ENCODE measurements at regions not wholly inside any gene's neighbourhood (a gene's known extent, or its start where the extent isn't known, plus 50 kb on each side); places are given as distances from the start of the nearest gene placed in this dataset.

GRCh38 chr3:74489050-74489792 is 125.2 kb downstream of the CNTN3 start:
- H3K4me1 Mint-ChIP-seq = no peaks in the 10 kb centered on the region
- no peak for ATAC-seq (ENCODE audit: low read depth)
- POLR2A ChIA-PET = no interaction called here
- no peaks in the 10 kb centered on the region for H3K9me3 Mint-ChIP-seq
- H3K36me3 Mint-ChIP-seq = no peaks in the 10 kb centered on the region
- no peak for DNase-seq
- H3K27ac Mint-ChIP-seq = no peak overlapping the region
- H3K4me3 Mint-ChIP-seq = no peak overlapping the region
- no peaks in the 10 kb centered on the region for H3K27me3 Mint-ChIP-seq

GRCh38 chr3:74479915-74480314 is 134.5 kb downstream of the CNTN3 start:
- Mint-ChIP-seq H3K4me1 (no peaks in the 10 kb centered on the region), H3K27me3 (no peaks in the 10 kb centered on the region), H3K4me3 (no peak overlapping the region), H3K36me3 (no peaks in the 10 kb centered on the region), H3K27ac (no peak overlapping the region), H3K9me3 (peaks cover 10% of the 10 kb centered on the region)
- DNase-seq (no peak), ATAC-seq (ENCODE audit: low read depth) (no peak)
- POLR2A ChIA-PET = no interaction called here

- ATAC-seq (ENCODE audit: low read depth) = no peak
- H3K27ac Mint-ChIP-seq = no peak overlapping the region
Measured at GRCh38 chr3:74470313-74470712, 144.1 kb downstream of the CNTN3 start.

DNA sequence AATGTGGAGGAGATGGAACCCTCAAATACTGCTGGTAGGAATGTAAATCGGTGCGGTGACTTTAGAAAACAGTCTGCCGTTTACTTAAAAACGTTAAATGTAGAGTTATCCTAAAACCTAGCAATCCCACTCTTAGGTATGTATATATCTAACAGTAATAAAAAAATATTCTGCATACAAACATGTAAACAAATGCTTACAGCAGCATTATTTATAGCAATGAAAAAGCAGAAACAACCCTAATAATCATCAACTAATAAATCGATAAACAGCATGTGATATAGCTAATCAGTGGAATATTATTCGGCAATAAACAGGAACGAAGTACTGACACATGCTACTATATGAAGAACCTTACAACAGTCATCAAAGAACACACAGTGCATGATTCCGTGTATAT is 144.7 kb downstream of the CNTN3 start:
- POLR2A ChIA-PET = no interaction called here
- no peak for DNase-seq
- H3K27me3 Mint-ChIP-seq = no peaks in the 10 kb centered on the region
- peaks cover 9% of the 10 kb centered on the region for H3K9me3 Mint-ChIP-seq
- H3K27ac Mint-ChIP-seq = no peak overlapping the region
- no peak overlapping the region for H3K4me3 Mint-ChIP-seq
- no peaks in the 10 kb centered on the region for H3K36me3 Mint-ChIP-seq
- H3K4me1 Mint-ChIP-seq = no peaks in the 10 kb centered on the region
- ATAC-seq (ENCODE audit: low read depth) = no peak

More at GRCh38 chr3:74470313-74470712, 144.1 kb downstream of the CNTN3 start:
- H3K27me3 Mint-ChIP-seq = no peaks in the 10 kb centered on the region
- no peaks in the 10 kb centered on the region for H3K36me3 Mint-ChIP-seq
- DNase-seq = no peak
- POLR2A ChIA-PET = no interaction called here
- H3K9me3 Mint-ChIP-seq = peaks cover 9% of the 10 kb centered on the region
- no peaks in the 10 kb centered on the region for H3K4me1 Mint-ChIP-seq
- H3K4me3 Mint-ChIP-seq = no peak overlapping the region

DNA sequence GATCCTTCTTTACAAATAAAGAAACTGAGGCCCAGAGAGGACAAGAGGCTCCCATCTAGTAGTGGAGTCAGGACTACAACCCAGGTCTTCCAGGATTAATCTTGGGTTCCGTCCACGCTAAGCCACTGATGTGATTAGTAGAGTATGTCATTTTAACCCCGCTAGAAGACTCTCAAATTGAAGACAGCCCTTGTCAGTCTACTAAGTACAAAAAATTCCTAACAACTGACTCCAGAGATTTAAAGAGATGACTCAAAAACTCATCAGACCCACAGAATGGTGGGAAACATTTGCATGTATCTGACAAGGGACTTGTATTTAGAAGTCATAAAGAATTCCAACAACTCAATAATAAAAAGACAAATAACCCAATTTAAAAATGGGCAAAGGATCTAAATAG is 145.3 kb downstream of the CNTN3 start:
- POLR2A ChIA-PET = no interaction called here
- DNase-seq (no peak), ATAC-seq (ENCODE audit: low read depth) (no peak)
- Mint-ChIP-seq H3K9me3 (peaks cover 9% of the 10 kb centered on the region), H3K4me3 (no peak overlapping the region), H3K36me3 (no peaks in the 10 kb centered on the region), H3K27me3 (no peaks in the 10 kb centered on the region), H3K27ac (no peak overlapping the region), H3K4me1 (no peaks in the 10 kb centered on the region)

DNA sequence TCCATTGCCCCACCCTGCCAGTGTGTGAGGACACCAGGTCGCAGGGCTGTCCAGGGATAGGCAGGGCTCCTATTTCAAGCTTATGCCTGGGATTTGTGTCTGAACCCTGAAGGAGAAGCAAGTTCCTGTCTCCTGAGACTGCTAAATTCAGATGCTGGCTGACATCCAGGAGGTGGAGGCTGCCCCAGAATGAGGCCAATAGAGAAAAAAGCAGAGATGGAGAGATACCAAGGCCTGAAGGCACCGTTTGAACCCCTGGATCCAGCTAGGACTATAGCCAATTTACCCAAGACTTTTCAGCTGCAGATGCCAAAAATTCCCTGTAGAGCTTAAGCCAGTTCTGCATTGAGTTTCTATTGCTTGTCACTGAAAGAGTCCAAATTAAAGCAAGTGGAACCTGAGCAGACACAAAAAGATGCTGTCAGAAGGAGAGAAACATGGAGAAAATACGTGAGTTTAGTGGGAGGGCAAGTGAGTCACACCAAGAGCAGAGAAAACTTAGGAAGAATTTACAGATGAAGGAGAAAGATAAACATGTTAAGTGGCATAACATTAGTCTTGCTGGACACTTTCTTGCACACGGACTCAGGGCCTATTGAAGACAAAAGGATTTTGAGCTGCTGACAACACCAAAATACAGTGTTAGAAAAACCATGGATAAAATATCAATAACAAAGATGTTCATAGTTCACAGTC is 148.6 kb downstream of the CNTN3 start:
- no peak for ATAC-seq (ENCODE audit: low read depth)
- POLR2A ChIA-PET = no interaction called here
- no peaks in the 10 kb centered on the region for H3K27me3 Mint-ChIP-seq
- H3K27ac Mint-ChIP-seq = no peak overlapping the region
- H3K4me3 Mint-ChIP-seq = no peak overlapping the region
- no peaks in the 10 kb centered on the region for H3K36me3 Mint-ChIP-seq
- no peaks in the 10 kb centered on the region for H3K4me1 Mint-ChIP-seq
- peaks cover 8% of the 10 kb centered on the region for H3K9me3 Mint-ChIP-seq
- DNase-seq = no peak

- POLR2A ChIA-PET = no interaction called here
- H3K27ac Mint-ChIP-seq = no peak overlapping the region
- ATAC-seq (ENCODE audit: low read depth) = no peak
- no peak for DNase-seq
- H3K4me3 Mint-ChIP-seq = no peak overlapping the region
- peaks cover 7% of the 10 kb centered on the region for H3K9me3 Mint-ChIP-seq
- no peaks in the 10 kb centered on the region for H3K4me1 Mint-ChIP-seq
- no peaks in the 10 kb centered on the region for H3K36me3 Mint-ChIP-seq
- no peaks in the 10 kb centered on the region for H3K27me3 Mint-ChIP-seq
Measured at GRCh38 chr3:74463515-74463914, 150.9 kb downstream of the CNTN3 start.

GRCh38 chr3:74456166-74456565 is 158.3 kb downstream of the CNTN3 start:
- ATAC-seq (ENCODE audit: low read depth) = no peak
- POLR2A ChIA-PET = no interaction called here

DNA sequence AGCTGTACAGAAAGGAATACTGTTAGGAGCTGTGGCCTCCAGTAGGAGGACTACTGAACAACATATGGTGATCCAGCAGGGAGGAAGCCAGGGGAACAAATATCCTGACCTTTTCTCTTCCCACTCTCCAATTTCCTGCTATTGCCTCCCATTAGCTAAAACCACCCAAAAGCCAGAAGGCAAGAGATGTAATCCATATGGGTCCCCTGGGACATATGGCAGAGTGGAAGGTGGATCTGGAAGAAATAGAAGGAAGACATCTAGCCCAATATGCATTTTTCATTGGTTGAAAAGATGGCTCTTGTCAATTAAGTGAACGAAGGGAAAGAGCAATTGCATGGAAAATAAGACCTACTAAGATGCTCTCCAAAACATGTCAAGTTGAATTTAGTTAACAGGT is 167.2 kb downstream of the CNTN3 start:
- no peak overlapping the region for H3K4me3 Mint-ChIP-seq
- no peaks in the 10 kb centered on the region for H3K4me1 Mint-ChIP-seq
- no peaks in the 10 kb centered on the region for H3K27me3 Mint-ChIP-seq
- POLR2A ChIA-PET = no interaction called here
- no peak for ATAC-seq (ENCODE audit: low read depth)
- H3K36me3 Mint-ChIP-seq = no peaks in the 10 kb centered on the region
- no peak for DNase-seq
- H3K9me3 Mint-ChIP-seq = peaks cover 2% of the 10 kb centered on the region
- H3K27ac Mint-ChIP-seq = no peak overlapping the region

More at GRCh38 chr3:74456166-74456565, 158.3 kb downstream of the CNTN3 start:
- H3K4me3 Mint-ChIP-seq = no peak overlapping the region
- no peak overlapping the region for H3K27ac Mint-ChIP-seq
- DNase-seq = no peak
- H3K27me3 Mint-ChIP-seq = no peaks in the 10 kb centered on the region
- H3K4me1 Mint-ChIP-seq = no peaks in the 10 kb centered on the region
- no peaks in the 10 kb centered on the region for H3K36me3 Mint-ChIP-seq
- H3K9me3 Mint-ChIP-seq = peaks cover 3% of the 10 kb centered on the region

- no peaks in the 10 kb centered on the region for H3K27me3 Mint-ChIP-seq
- POLR2A ChIA-PET = no interaction called here
- H3K27ac Mint-ChIP-seq = no peak overlapping the region
- DNase-seq (no peak), ATAC-seq (ENCODE audit: low read depth) (no peak)
- no peaks in the 10 kb centered on the region for H3K4me1 Mint-ChIP-seq
- no peak overlapping the region for H3K4me3 Mint-ChIP-seq
- peaks cover 2% of the 10 kb centered on the region for H3K9me3 Mint-ChIP-seq
- H3K36me3 Mint-ChIP-seq = no peaks in the 10 kb centered on the region
Measured at GRCh38 chr3:74445541-74445940, 168.9 kb downstream of the CNTN3 start.

DNA sequence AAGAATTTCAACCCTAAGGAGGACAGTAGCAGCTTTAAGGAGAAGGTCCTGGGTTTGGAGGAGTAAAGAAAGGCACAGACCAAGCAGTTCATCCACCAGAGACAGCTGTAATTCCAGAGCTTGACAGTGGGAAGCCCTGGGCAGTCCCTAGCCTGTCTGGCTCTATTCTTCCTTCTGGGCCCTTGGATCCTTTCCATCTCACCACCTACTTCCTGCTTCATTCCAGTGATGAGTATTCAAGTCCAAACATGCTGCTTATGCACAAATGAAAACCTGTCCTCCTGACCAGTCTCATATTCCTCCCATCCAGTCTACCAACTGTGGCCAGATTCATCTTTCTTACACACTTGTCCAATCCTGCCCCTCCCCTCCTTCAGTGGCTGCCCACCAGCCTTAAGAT is 171.4 kb downstream of the CNTN3 start:
- H3K27ac Mint-ChIP-seq = no peak overlapping the region
- H3K4me3 Mint-ChIP-seq = no peak overlapping the region
- peaks cover 2% of the 10 kb centered on the region for H3K9me3 Mint-ChIP-seq
- no peak for ATAC-seq (ENCODE audit: low read depth)
- no peaks in the 10 kb centered on the region for H3K27me3 Mint-ChIP-seq
- no peak for DNase-seq
- no peaks in the 10 kb centered on the region for H3K4me1 Mint-ChIP-seq
- no peaks in the 10 kb centered on the region for H3K36me3 Mint-ChIP-seq
- POLR2A ChIA-PET = no interaction called here

DNA sequence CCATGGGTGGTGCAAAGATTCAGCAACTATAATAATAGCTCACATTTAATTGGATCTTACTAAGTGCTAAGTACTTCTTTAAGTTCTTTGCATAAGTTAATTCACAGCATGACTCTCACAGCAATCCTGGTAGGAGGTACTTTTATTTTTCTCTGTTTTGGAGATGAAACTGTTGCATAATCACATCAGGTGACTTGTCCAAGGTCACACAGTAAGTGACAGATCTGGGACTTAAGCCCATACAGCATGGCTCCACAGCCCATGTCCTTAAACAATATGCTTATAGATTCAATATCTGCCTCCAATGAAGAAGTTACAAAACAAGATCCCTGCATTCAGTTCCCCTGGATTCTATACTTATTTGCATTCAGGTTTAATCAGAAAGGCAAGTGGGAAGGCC is 171.8 kb downstream of the CNTN3 start:
- Mint-ChIP-seq H3K9me3 (peaks cover 2% of the 10 kb centered on the region), H3K4me1 (no peaks in the 10 kb centered on the region), H3K4me3 (no peak overlapping the region), H3K27ac (no peak overlapping the region), H3K27me3 (no peaks in the 10 kb centered on the region), H3K36me3 (no peaks in the 10 kb centered on the region)
- POLR2A ChIA-PET = no interaction called here
- ATAC-seq (ENCODE audit: low read depth) (no peak), DNase-seq (no peak)

- Mint-ChIP-seq H3K27me3 (no peaks in the 10 kb centered on the region), H3K9me3 (peaks cover 2% of the 10 kb centered on the region), H3K4me1 (no peaks in the 10 kb centered on the region), H3K36me3 (no peaks in the 10 kb centered on the region), H3K4me3 (no peak overlapping the region), H3K27ac (no peak overlapping the region)
- ATAC-seq (ENCODE audit: low read depth) = no peak
- POLR2A ChIA-PET = no interaction called here
- no peak for DNase-seq
Measured at GRCh38 chr3:74442068-74442467, 172.4 kb downstream of the CNTN3 start.

DNA sequence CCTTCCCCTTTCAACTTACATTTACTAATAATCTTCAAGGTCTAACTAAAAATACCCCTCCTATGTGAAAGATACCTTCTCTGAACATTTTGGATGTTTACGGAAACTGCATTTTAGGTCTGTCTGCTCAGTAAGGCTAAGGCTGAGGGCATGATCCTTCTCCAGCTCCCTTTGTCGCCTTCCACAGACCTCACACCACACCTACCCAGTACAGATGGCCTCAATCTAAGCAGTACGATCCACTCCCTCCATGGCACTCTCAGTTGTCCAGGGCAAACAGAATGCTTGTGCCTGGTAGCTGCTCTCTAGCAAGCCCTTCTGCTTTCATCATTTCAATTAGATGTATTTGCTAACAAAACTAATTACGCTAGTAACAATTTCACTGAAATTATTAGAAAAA is 178.3 kb downstream of the CNTN3 start:
- Mint-ChIP-seq H3K36me3 (no peaks in the 10 kb centered on the region), H3K4me1 (no peaks in the 10 kb centered on the region), H3K27me3 (no peaks in the 10 kb centered on the region), H3K4me3 (no peak overlapping the region), H3K27ac (no peak overlapping the region), H3K9me3 (peaks cover 2% of the 10 kb centered on the region)
- ATAC-seq (ENCODE audit: low read depth) = no peak
- POLR2A ChIA-PET = no interaction called here
- no peak for DNase-seq
